HepG2 (cell line): ENCODE measurements at regions not wholly inside any gene's neighbourhood (a gene's known extent, or its start where the extent isn't known, plus 50 kb on each side); places are given as distances from the start of the nearest gene placed in this dataset.
A peak's percentile ranks its signal among the peaks of the same experiment; 100 is the strongest.

Source experiments
- ATAC-seq: fragments of 200-7000 bp; cut with Tn5 transposase; 3 replicates; pipeline ENCODE4 v1.9.1; 2020; ENCODE audit warnings: mild to moderate bottlenecking, moderate library complexity
- BruUV-seq: library from RNA; stranded (reverse); fragments of 400-500 nt; replicated peaks from 2 replicates; lab custom pipeline; 2021; lab: Mats Ljungman, UMichigan
- CTCF ChIA-PET: fragments of 300-600 bp; formaldehyde crosslinking; extraction: SDS; loops from one replicate; lab custom pipeline; 2021; ENCODE audit warnings: low total read pairs, inconsistent platforms, low intra/inter-chr PET ratio; lab: Yijun Ruan, JAX
- POLR2A ChIA-PET: fragments of 350-600 bp; sonication (Branson Sonifier 250); formaldehyde crosslinking; loops from one replicate; lab custom pipeline; 2020; ENCODE audit warnings: antibody characterized with exemption, inconsistent platforms; lab: Yijun Ruan, JAX
- DNase-seq: peaks from one replicate; pipeline ENCODE4 v3.0.0-alpha.2; 2015; ENCODE audit warnings: low spot score
- FAIRE-seq: peaks from 3 replicates; lab custom pipeline; 2011; peaks lifted over from hg19 to GRCh38; lab: Jason Lieb, UNC
- H2AFZ ChIP-seq: one replicate; pipeline ENCODE4 v1.6.1; 2011; ENCODE audit warnings: low read length, inconsistent platforms
- H3K27ac ChIP-seq: fragments of 300-600 bp; 3 replicates; pipeline ENCODE4 v1.8.0; 2011; ENCODE audit warnings: mixed run types, mild to moderate bottlenecking, mixed read lengths, low read length, inconsistent platforms; ENCODE audit not compliant: insufficient read depth; ENCODE audit errors: extremely low read length
- H3K27me3 ChIP-seq, 2 experiments: fragments of 200-600 bp in 1 of 2; 2 replicates in 1 of 2; 3 replicates in 1 of 2; pipeline versions ENCODE4 v1.6.0 to v1.8.0; 2011; ENCODE audit warnings: low read length in 2 of 2, mild to moderate bottlenecking in 2 of 2, moderate library complexity in 2 of 2, inconsistent platforms in 1 of 2; ENCODE audit not compliant: insufficient read depth in 2 of 2, control insufficient read depth in 1 of 2
- H3K36me3 ChIP-seq, 2 experiments: fragments of 200-600 bp in 1 of 2; replicated peaks in 1 of 2; 2 replicates in 1 of 2; 3 replicates in 1 of 2; pipeline versions ENCODE4 v1.5.1 to v1.8.0; 2011; ENCODE audit warnings: low read length in 2 of 2, inconsistent platforms in 1 of 2; ENCODE audit not compliant: insufficient read depth in 2 of 2, control insufficient read depth in 1 of 2
- H3K4me1 ChIP-seq: 2 replicates; pipeline ENCODE4 v1.5.1; 2012; ENCODE audit warnings: low read length, inconsistent platforms; ENCODE audit not compliant: insufficient read depth
- H3K4me2 ChIP-seq: 2 replicates; pipeline ENCODE4 v1.6.0; 2011; ENCODE audit warnings: low read depth, low read length, inconsistent platforms
- H3K4me3 ChIP-seq, 3 experiments: fragments of 200-600 bp in 1 of 3; sonication (generic), shearing (Covaris generic) in 1 of 3; replicated peaks in 1 of 3; 2 replicates each; pipeline ENCODE4 v1.5.1; 2011 to 2016; ENCODE audit warnings: low read length in 3 of 3, inconsistent platforms in 2 of 3, low read depth in 2 of 3, mild to moderate bottlenecking in 2 of 3, control low read depth in 1 of 3, mixed read lengths in 1 of 3; ENCODE audit not compliant: insufficient read depth in 1 of 3
- H3K79me2 ChIP-seq: one replicate; pipeline ENCODE4 v1.6.1; 2011; ENCODE audit warnings: low read length, inconsistent platforms; ENCODE audit not compliant: insufficient read depth
- H3K9ac ChIP-seq: 2 replicates; pipeline ENCODE4 v1.6.0; 2011; ENCODE audit warnings: mild to moderate bottlenecking, low read depth, low read length, inconsistent platforms; ENCODE audit not compliant: insufficient read depth
- H3K9me3 ChIP-seq: 2 replicates; pipeline ENCODE4 v1.5.1; 2012; ENCODE audit warnings: mild to moderate bottlenecking, low read length
- H4K20me1 ChIP-seq: 2 replicates; pipeline ENCODE4 v1.6.0; 2011; ENCODE audit warnings: inconsistent platforms, mild to moderate bottlenecking, low read length, moderate library complexity; ENCODE audit not compliant: insufficient read depth
- AGO1 ChIP-seq: fragments of 200-400 bp; formaldehyde crosslinking; IDR thresholded peaks from 2 replicates; pipeline ENCODE4 v1.6.1; 2017; ENCODE audit warnings: mild to moderate bottlenecking, low read depth, low read length, moderate library complexity; ENCODE audit not compliant: poor library complexity, severe bottlenecking
- CREB1 ChIP-seq, 2 experiments: fragments of 450-650 bp in 1 of 2; IDR thresholded peaks; 2 replicates each; pipeline ENCODE4 v1.6.1; 2016 to 2017; ENCODE audit warnings: control low read depth in 1 of 2, mild to moderate bottlenecking in 1 of 2, missing compliant biosample characterization in 1 of 2, missing genetic modification characterization in 1 of 2
- MAFK ChIP-seq, 2 experiments: IDR thresholded peaks in 1 of 2; conservative IDR thresholded peaks in 1 of 2; 2 replicates each; pipeline ENCODE4 v1.6.1; 2011; ENCODE audit warnings: improper control_type of control experiment in 2 of 2, low read length in 2 of 2
- ZBTB20 ChIP-seq: sonication (generic); formaldehyde crosslinking; IDR thresholded peaks from 2 replicates; pipeline ENCODE4 v1.8.1; 2023; ENCODE audit warnings: missing genetic modification reagents, low read depth, mild to moderate bottlenecking, borderline replicate concordance
- ZMAT5 ChIP-seq: sonication (generic); formaldehyde crosslinking; IDR thresholded peaks from 2 replicates; pipeline ENCODE4 v1.5.0; 2020; ENCODE audit warnings: mild to moderate bottlenecking, low read depth, missing genetic modification reagents, borderline replicate concordance
- ZNF331 ChIP-seq: sonication (generic); formaldehyde crosslinking; IDR thresholded peaks from 2 replicates; pipeline ENCODE4 v1.4.0; 2020; ENCODE audit warnings: missing genetic modification reagents
- WGBS: methylation state at CpG from one replicate; pipeline ENCODE4 v1.1.6; 2017; ENCODE audit warnings: low lambda C conversion rate; 5-methylcytosine and 5-hydroxymethylcytosine counted together
- in situ Hi-C: cut with HindIII; loops from 2 replicates; pipeline ENCODE4 v1.10.0; 2017; ENCODE audit warnings: low pct_unique_long_range_greater_than_20kb; ENCODE audit not compliant: extremely low pct_ligation_motif_present
- intact Hi-C: fragments of 100-400 bp; cut with micrococcal nuclease; formaldehyde crosslinking; loops from one replicate; pipeline ENCODE4 v1.10.0; 2022; ENCODE audit not compliant: unreplicated experiment
- TF ChIP-seq, protein P1 (sequence below): sonication (generic); formaldehyde crosslinking; IDR thresholded peaks from 2 replicates; pipeline ENCODE4 v1.5.0; 2020; ENCODE audit warnings: missing genetic modification reagents

DNA sequence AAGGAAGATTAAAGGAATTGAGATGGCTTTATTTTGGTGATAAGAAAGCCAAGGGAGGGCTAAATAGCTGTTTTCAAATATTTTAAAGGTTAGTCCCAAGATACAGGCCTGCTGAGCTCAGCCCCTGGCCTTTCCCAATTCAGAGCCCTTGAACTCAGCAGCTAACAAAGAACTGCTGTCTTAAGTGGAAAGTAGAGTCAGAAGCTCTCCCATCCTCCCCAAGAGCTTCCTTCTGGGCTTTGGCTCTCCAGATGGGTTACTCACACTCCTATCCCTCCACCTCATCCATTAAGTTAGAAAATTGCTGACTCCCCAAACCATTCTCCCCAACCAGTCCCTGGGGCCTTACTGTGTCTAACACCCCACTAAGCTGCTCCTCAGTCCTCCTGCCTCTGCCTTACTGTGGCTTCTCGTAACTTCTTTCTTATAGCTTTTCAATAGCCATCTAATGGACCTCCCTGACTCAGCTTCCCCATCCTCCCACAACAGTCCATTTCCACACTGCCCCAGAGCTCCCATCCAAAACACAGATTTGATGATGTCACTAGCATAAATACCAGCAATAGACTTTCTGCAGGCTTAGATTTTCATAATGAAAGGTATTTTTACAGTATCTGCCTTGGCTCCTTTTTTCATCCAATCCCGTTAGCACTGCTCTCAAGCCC, 239.1 kb downstream of the ENC1 start:
- DNase-seq (no peak), FAIRE-seq (no peak), ATAC-seq (no peak)
- H3K27ac ChIP-seq, result no peak overlapping the region
- WGBS, result 87% methylated on average over 2 of the region's 2 CpGs
- no peaks in the 10 kb centered on the region for H3K27me3 ChIP-seq
- ChIA-PET POLR2A (no interaction called here), CTCF (no interaction called here)
- H3K4me2 ChIP-seq, result no peak overlapping the region
- peaks cover 26% of the 10 kb centered on the region for H3K4me1 ChIP-seq
- H3K9me3 ChIP-seq, result no peaks in the 10 kb centered on the region
- H3K9ac ChIP-seq, result no peak overlapping the region
- BruUV-seq, result no TSS peak
- TF ChIP-seq ZNF331 (0 out of 2 replicates have a peak, but pooled peaks have one; percentile 15), MAFK (conservative IDR thresholded peaks at IDR 0.05 in 1 of 2, IDR thresholded peaks at IDR 0.05 in 1 of 2; ENCODE audit: low read length in 2 of 2) (peak; percentile 13 to 28; a peak in 1 of 4 replicates), ZMAT5 (CRISPR knock-in tag) (no peak), CREB1 (IDR thresholded peaks at IDR 0.05) (0 out of 2 replicates have a peak, but pooled peaks have one; percentile 13), CREB1 (CRISPR knock-in tag; IDR thresholded peaks at IDR 0.05) (no peak)
- no peaks in the 10 kb centered on the region for H3K79me2 ChIP-seq
- no peak overlapping the region for H2AFZ ChIP-seq
- H3K4me3 ChIP-seq, result no peak overlapping the region
- no peaks in the 10 kb centered on the region for H3K36me3 ChIP-seq
- intact Hi-C loops (no loop called here), in situ Hi-C loops (no loop called here)
- H4K20me1 ChIP-seq, result no peaks in the 10 kb centered on the region

DNA sequence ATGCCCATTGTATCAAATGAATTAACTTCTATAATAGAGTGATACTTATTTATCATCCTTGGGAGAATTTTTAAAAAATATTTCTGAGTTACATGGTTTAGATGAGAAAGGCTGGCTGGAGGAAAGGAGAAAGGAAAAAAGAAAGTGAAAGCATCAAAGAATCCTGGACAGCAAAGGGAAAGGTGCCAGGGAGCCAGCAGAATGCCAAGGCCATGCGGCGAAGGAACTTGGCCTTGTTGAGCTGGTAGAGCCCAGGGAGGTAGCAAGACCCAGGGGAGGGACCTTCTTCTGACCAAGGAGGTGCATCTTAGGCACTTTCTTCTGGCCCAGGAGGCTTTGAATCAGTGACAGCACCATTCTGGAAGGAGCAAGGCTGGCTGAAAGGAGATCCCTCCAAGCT, 240.5 kb downstream of the ENC1 start:
- ChIA-PET CTCF (no interaction called here), POLR2A (no interaction called here)
- BruUV-seq, result no TSS peak
- Histone ChIP-seq H3K27me3 (no peaks in the 10 kb centered on the region), H3K4me1 (peaks cover 34% of the 10 kb centered on the region), H3K36me3 (no peaks in the 10 kb centered on the region), H3K9me3 (no peaks in the 10 kb centered on the region), H3K4me3 (no peak overlapping the region), H2AFZ (no peak overlapping the region), H4K20me1 (no peaks in the 10 kb centered on the region), H3K27ac (no peak overlapping the region), H3K4me2 (no peak overlapping the region), H3K79me2 (no peaks in the 10 kb centered on the region), H3K9ac (no peak overlapping the region)
- DNase-seq (no peak), ATAC-seq (no peak), FAIRE-seq (no peak)
- intact Hi-C loops, result no loop called here
- WGBS, result 90% methylated on average over 2 of the region's 2 CpGs
- in situ Hi-C loops, result no loop called here
- TF ChIP-seq, protein P1, sequence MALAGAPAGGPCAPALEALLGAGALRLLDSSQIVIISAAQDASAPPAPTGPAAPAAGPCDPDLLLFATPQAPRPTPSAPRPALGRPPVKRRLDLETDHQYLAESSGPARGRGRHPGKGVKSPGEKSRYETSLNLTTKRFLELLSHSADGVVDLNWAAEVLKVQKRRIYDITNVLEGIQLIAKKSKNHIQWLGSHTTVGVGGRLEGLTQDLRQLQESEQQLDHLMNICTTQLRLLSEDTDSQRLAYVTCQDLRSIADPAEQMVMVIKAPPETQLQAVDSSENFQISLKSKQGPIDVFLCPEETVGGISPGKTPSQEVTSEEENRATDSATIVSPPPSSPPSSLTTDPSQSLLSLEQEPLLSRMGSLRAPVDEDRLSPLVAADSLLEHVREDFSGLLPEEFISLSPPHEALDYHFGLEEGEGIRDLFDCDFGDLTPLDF (CRISPR knock-in tag), result no peak
- TF ChIP-seq ZBTB20 (no peak), AGO1 (no peak)
